Activated CD4-positive, alpha-beta T cell treated with anti-CD3 and anti-CD28 coated beads, Interleukin-2, amount 50 U/mL, for 24 hours (primary cell): ENCODE measurements at regions not wholly inside any gene's neighbourhood (a gene's known extent, or its start where the extent isn't known, plus 50 kb on each side); places are given as distances from the start of the nearest gene placed in this dataset.
"Not testable (repeated sequence)": the region's sequence is repeated elsewhere in the genome, so short reads cannot be mapped to it uniquely, and the experiment has no call there.

Experiments used
- DNase-seq, 2 donors: peaks; one replicate each; pipeline ENCODE4 v3.0.0-alpha.2; 2020; ENCODE audit warnings: low read depth in 1 of 2, low spot score in 1 of 2

DNA sequence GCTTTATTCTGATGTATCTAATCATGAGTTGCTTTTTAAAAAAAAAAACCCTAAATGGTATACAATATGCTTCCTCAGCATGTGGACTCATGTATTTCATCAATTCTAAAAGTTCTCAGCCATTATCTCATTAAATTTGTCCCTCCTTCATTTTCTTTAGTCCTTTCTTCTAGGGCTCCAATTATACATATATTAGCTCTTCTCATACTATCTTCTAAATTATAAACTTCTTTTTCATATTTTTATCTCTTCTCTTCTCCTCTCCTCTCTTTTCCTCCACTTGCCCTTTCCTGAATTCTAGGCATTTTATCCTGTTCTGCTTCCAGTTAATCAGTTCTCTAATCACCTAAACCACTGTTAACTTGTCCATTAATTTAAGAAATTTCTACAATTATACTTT lies 55.0 kb upstream of the IL33 start:
- DNase-seq = no peak

DNA sequence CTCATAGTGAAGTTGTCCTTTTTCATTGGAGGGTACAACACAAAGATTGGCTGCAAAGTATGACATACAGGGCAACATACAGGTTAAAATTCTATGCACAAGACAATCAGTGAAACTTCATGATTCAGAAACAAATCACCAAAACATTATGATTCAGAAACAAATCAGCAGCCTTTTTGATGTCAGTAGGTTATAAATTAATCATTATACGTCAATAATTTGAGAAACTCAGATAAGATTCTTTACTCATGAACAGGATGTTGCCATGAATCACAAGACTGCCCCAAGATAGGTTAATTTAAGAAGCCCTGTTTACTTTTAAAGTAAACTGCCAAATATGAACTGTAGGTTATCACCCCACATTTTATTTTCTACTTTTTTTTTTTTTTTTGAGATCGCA lies 62.2 kb upstream of the IL33 start:
- DNase-seq = no peak

DNA sequence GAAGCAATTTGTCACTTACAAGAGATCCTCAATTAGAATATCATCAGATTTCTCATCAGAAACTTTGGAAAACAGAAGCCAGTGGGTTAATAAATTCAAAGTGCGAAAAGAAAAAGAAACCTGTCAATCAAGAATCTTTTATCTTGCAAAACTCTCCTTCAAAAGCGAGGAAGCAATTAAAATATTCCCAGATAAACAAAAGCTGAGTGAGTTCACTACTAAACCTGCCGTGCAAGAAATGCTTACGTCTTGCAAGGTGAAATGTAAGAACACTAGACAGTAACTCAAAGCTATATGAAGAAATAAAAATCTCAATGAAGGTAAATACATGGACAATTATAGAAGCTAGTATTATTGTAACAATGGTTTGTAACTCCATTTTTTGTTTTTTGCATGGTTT lies 62.8 kb upstream of the IL33 start:
- no peak for DNase-seq

DNA sequence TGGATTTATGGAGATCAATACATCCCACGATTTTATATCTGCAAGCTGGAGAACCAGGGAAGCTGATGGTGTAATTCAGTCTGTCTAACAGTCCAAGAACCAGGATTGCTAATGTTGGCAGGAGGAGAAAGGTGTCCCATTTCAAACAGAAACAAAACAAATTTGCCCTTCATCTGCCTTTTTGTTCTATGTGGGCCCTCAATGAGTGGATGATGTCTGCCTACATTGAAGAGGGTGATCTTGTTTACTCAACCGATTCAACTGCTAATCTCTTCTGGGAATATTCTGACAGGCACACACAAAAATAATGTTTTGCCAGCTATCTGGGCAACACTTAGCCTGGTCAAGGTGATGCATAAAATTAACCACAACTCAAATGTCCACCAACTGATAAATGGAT lies 65.1 kb upstream of the IL33 start:
- DNase-seq = no peak

- DNase-seq = no peak
Observed at GRCh38 chr9:6149315-6149714, 66.3 kb upstream of the IL33 start.

GRCh38 chr9:6147846-6148245 lies 67.8 kb upstream of the IL33 start:
- DNase-seq = no peak

GRCh38 chr9:6144947-6145346 lies 70.7 kb upstream of the IL33 start:
- no peak for DNase-seq

DNA sequence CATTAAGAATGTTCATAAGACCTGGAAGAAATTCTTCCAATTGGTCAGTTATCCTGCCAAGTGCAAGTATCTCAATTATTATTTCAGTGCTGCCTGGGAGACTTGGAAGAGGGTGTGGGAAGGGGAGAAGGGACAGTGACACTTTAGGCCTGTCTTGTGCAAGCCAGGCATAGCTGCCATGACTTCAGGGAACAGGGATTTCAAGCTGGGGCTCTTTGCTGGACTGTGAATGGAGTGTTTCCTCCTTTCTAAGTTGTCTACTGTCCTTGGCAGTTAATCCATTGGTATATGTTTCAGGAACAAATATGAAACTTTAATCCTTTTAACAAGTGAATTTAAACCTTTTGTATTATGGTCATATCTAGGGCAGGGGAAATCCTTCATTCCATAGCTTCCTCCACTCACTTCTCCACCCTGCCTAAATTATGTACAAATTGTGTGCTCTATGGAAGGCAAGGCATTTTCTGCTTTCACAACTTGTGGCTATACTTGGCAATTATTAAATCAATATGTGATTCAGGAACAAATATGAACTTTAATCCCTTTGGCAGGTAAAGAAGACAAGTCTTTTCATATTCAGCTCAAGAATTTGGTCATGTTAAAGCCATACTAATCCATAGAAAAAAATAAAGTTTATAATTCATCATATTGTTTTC lies 72.7 kb upstream of the IL33 start:
- DNase-seq = no peak

DNA sequence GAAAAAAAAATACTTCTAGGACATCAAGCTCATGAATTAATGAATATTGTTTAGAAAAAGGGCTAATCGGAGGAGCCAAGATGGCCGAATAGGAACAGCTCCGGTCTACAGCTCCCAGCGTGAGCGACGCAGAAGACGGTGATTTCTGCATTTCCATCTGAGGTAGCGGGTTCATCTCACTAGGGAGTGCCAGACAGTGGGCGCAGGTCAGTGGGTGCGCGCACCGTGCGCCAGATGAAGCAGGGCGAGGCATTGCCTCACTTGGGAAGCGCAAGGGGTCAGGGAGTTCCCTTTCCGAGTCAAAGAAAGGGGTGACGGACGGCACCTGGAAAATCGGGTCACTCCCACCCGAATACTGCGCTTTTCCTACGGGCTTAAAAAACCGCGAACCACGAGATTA lies 79.8 kb upstream of the IL33 start:
- not testable (repeated sequence) for DNase-seq

DNA sequence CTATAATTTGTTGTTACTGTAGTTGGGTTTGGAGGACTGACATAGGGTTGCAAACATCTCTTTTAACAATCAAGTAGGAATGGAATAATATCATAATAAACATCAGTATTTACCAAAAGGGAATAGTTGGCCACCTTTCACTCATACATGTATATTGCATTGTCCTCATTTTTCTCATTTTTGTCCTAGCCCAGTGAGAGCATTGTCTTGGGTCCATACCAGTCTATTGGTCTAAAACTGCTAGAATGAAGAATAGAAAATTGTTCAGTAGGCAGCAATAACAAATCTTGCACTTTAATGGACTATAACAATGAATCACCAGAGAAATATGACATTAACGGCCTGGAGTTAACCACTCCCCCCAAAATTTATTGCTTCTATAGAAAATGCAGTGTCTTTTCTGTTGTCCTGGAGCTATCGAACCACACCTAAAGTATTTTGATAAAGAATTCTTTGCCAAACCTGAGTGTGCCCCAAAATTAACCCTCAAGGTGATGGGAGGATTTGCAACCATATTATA lies 80.9 kb upstream of the IL33 start:
- no peak for DNase-seq

DNA sequence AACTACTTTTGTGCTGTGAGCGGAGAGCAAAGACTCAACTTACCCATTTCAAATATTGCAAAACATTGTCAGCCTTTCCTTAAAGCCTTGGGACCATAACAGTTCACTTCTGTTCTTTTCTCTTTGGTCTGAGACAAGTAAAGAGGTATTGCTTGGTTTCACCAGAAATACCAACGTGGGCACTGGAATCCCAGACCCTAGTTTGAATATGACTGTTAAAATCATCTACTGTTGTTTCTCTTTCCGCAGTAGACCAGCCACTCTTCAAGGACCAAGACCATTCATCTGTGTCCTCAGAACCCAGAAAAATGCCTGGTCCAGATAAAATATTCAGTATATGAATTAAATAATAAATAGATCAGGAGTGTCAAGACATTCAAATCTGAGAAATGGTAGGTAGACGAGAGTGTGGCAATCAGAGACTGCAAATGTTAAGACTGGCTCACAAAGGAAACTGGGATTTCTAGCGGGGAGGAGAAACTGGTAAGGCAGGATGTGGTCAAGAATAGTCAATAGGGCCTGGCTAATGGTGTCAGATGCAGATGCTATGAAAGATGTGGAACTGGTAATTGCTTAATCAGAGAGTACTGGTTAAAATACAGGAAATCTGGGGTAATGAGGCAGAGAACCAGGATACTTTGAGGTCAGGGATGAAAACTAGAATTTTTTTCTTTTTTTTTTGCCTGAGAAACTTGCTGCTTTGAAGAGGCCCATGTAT lies 82.1 kb upstream of the IL33 start:
- no peak for DNase-seq

- no peak for DNase-seq
Observed at GRCh38 chr9:6132650-6133049, 83.0 kb upstream of the IL33 start.

- DNase-seq = no peak
Observed at GRCh38 chr9:6128030-6128429, 87.6 kb upstream of the IL33 start.

DNA sequence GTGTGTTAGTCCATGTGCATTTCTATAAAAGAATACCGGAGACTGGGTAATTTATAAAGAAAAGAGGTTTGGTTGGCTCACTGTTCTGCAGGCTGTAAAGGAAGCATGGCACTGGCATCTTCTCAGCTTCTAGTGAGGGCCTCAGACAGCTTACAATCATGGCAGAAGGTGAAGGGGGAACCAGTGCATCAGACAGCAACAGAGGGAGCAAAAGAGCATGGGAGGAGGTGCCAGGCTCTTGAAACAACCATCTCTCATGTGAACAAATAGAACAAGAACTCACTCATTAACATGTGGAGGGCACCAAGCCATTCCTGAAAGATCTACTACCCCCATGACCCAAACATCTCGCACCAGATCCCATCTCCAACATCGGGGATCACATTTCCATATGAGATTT lies 89.2 kb upstream of the IL33 start:
- DNase-seq = no peak

DNA sequence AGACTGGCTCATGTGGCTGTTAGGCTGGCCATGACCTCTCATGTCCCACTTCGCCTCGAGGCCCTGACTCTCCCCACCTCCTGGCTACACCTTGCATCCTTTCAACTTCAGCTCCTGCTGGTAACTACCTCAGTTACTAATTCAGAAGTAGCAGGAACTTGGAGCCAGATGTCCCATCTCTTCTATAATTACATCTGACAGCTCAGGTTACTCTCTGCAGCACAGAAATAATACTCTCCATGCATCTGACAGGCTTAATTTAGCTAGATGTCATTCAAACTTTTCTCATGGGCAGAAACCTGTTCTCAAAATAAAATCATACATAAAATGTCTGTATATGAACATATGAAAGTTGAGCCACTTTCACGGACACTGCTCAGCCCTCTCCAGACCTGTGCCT lies 92.2 kb upstream of the IL33 start:
- no peak for DNase-seq

DNA sequence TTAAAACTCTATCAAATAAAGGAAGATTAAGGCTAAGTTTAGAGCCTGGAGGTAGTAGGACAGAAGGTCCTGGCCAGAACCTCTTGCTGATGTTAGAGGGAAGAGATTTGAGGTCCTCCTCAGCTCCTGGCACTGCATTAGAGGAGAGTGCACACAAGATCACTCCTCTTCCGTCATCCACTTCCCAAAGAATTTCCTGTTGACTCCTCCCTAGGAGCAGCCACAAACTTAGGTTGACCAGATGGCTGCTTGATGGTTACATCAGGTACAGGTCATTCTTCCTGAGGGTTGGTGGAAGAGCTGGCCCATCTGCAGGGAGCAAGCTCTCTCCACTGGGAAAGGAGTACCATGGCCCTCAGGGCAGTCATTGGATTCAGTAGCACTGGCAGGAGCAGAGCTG lies 93.9 kb upstream of the IL33 start:
- DNase-seq = no peak

DNA sequence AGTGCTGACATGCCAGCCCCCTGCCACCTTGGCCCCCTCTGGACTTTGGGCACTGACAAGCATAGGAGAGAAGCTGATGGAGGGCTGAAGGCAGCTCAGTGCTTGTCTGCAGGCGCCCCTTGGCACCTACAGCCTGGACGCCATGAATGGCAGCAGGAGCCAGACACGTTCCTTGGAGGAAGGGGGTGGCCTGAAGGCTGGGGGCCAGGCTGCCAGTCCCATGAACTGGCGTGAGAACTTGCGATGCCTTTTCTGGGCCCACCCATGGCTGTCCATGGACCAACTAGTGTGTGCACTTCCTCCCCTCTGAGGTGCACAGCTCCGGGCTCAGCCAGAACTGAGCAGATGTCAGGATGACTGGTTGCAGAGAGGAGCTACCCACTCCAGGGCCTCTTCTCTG lies 99.0 kb upstream of the RANBP6 start:
- DNase-seq = no peak

DNA sequence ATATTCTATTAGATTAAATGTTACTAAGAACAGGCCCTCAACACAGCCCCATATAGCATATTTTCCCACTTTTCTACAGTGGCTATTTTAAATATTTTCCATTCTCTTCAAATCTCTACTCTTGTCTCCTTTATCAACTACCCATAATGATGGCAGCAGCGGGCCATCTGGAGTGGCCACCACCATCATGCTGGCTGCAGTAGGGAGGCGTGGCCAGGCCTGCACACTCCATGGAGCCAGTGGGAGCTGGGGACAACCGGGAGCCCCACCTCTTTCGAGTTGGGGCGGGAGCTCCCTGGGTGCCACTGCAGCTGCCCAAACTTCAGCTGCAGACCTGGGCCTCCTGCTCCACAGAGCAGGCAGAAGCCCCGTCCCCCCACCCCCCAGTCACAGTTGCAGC lies 98.4 kb upstream of the RANBP6 start:
- DNase-seq = no peak

- DNase-seq = no peak
Observed at GRCh38 chr9:6113312-6113711, 97.9 kb upstream of the RANBP6 start.

DNA sequence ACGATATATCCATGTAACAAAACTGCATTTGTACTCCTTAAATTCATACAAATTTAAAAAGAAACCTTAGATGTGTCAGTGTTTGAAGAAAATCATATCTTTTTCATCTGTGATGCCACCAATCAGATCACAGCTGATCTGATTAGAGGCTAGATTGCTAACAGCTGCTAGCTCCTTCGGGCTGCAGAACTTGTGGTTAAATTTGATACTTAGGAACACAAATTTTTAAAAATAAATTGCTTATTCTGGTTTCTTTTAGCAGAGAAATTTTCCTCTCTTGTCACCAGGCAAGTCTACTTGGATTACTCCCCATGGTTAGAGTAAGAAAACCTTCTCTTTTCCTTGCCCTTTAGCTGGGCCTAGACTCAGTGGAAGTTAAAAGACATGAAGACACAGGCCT lies 94.6 kb upstream of the RANBP6 start:
- DNase-seq = no peak

- DNase-seq = no peak
Observed at GRCh38 chr9:6109571-6109970, 94.1 kb upstream of the RANBP6 start.

- DNase-seq = no peak
Observed at GRCh38 chr9:6106711-6107339, 91.4 kb upstream of the RANBP6 start.
